ENCODE measurements at regions not wholly inside any gene's neighbourhood (a gene's known extent, or its start where the extent isn't known, plus 50 kb on each side); places are given as distances from the start of the nearest gene placed in this dataset.

DNA sequence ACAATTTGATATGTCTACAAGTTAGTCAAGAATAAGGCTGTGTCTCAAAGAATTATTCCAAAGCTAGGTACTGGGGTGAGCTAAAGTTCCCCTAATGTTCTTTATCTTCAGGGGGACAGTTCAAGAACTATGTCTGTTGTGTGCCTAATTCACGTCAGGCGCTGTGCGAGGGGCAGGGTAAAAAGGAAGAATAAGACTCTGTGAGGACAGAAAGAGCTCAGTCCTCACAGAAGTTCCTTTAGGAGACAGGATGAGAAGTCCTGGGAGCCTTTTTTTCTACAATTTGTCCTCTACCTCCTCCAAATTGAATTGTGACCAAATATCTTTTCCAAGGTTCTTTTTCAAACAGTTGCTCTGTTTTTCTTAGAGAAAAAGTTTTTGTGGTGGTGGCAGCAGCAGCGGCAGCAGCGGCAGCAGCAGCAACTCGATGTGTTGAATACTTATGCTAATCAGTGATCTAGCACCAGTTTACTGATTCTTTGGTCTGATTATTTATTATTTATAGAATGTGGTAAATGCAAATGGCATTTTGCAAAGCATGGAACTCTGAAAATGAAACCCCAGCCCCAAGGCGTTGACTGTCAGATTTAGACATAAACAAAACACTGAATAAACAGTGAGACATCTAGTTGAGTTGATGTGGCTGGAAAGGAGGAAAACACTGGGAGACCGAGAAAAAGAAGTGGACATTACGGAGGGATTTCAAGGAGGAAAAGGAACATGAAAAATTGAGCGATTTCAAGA, 88.6 kb downstream of the GTPBP8 start:
- no peaks in the 10 kb centered on the region for H3K4me1 ChIP-seq
- H3K4me3 ChIP-seq, result no peak overlapping the region
- intact Hi-C loops (cut with DNase I; ENCODE audit: low total_unique reads), result no loop called here
- DNase-seq, result no peak
- TF ChIP-seq POLR2A (IDR thresholded peaks at IDR 0.05), result no peak
- TF ChIP-seq, protein P1, sequence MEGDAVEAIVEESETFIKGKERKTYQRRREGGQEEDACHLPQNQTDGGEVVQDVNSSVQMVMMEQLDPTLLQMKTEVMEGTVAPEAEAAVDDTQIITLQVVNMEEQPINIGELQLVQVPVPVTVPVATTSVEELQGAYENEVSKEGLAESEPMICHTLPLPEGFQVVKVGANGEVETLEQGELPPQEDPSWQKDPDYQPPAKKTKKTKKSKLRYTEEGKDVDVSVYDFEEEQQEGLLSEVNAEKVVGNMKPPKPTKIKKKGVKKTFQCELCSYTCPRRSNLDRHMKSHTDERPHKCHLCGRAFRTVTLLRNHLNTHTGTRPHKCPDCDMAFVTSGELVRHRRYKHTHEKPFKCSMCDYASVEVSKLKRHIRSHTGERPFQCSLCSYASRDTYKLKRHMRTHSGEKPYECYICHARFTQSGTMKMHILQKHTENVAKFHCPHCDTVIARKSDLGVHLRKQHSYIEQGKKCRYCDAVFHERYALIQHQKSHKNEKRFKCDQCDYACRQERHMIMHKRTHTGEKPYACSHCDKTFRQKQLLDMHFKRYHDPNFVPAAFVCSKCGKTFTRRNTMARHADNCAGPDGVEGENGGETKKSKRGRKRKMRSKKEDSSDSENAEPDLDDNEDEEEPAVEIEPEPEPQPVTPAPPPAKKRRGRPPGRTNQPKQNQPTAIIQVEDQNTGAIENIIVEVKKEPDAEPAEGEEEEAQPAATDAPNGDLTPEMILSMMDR (IDR thresholded peaks at IDR 0.05), result no peak
- no peaks in the 10 kb centered on the region for H3K36me3 ChIP-seq (ENCODE audit: low read depth, missing control alignments)
- 29 to 36% methylated on average over 10 of the region's 10 CpGs for WGBS, 2 donors
- H3K9me3 ChIP-seq, result no peaks in the 10 kb centered on the region
- no peaks in the 10 kb centered on the region for H3K27me3 ChIP-seq
- H3K27ac ChIP-seq, result peak overlapping the region; percentile 15 to 42

DNA sequence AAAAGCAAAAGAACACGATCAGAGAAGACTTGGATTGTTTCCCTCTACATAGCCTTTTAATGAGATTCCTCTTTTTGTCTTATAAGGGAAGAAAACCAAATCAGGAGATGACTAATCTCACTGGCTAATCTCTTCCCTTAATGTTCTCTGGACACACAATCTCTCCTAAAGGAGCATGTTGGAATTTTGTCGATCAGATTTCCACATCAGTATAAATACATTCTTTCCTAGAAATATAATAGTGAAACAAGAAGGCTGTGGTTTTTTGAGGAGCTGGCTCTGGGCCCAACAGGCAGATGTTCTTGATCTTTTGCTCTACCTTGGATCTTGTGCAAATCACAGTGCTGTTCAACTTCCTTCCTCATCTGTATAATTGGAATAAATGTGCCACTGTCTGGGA, 94.0 kb downstream of the GTPBP8 start:
- H3K9me3 ChIP-seq, result no peaks in the 10 kb centered on the region
- no peaks in the 10 kb centered on the region for H3K4me1 ChIP-seq
- H3K27ac ChIP-seq, result peak overlapping the region in 1 of 2 donors; percentile 15
- 28 to 36% methylated on average over 2 of the region's 2 CpGs for WGBS, 2 donors
- no peaks in the 10 kb centered on the region for H3K27me3 ChIP-seq
- intact Hi-C loops (cut with DNase I; ENCODE audit: low total_unique reads), result no loop called here
- no peak overlapping the region for H3K4me3 ChIP-seq
- no peaks in the 10 kb centered on the region for H3K36me3 ChIP-seq (ENCODE audit: low read depth, missing control alignments)
- DNase-seq, result peak; percentile 44
- TF ChIP-seq, protein P1 (IDR thresholded peaks at IDR 0.05), result no peak
- no peak for TF ChIP-seq POLR2A (IDR thresholded peaks at IDR 0.05)

DNA sequence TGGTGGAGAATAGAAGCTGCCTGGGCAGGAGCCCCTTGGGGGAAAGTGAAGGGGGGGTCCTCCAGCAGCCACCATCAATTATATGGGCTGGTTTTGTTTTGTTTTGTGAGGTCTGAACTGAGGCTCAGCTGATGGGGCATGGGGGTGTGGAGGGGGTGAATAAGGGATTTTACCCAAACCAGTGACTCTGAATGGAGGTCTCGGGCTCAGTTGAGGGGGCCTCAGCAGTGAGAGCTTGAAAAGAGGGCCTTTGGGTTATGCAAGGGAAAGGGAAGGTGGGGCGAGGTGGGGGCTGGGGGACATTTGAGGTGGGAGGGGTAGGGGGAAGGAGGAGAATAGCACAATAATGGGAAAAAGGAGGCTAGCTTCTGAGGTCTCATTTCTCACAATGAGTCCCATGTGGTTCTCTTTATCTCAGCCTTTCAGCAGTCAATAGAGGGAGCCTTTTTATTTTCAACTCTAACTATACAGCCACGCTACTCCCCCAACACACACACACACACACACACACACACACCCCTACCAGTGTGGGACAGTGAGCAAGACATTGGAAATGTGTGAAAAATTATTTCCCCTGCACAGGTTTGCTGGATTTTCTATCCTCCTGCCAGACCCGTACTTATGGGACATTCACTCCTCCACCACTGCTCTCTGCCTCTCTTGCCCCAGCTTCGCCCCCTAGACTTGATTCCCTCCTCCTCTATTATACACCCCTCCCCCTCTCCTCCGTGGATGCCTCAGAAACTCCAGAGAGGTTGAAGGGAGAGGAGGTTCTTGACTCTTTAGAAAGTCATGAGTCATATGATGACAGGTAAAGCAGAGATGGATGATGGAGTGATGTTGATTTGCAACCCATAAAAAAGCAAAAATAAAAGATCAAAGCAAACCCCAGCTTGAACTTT, 96.0 kb downstream of the GTPBP8 start:
- WGBS, 2 donors, result 79 to 87% methylated on average over 6 of the region's 6 CpGs
- intact Hi-C loops (cut with DNase I; ENCODE audit: low total_unique reads), result no loop called here
- Histone ChIP-seq H3K36me3 (ENCODE audit: low read depth, missing control alignments) (no peaks in the 10 kb centered on the region), H3K4me3 (no peak overlapping the region), H3K27ac (no peak overlapping the region), H3K4me1 (no peaks in the 10 kb centered on the region), H3K9me3 (no peaks in the 10 kb centered on the region), H3K27me3 (no peaks in the 10 kb centered on the region)
- no peak for DNase-seq
- TF ChIP-seq POLR2A (IDR thresholded peaks at IDR 0.05), result no peak
- TF ChIP-seq, protein P1 (IDR thresholded peaks at IDR 0.05), result no peak

DNA sequence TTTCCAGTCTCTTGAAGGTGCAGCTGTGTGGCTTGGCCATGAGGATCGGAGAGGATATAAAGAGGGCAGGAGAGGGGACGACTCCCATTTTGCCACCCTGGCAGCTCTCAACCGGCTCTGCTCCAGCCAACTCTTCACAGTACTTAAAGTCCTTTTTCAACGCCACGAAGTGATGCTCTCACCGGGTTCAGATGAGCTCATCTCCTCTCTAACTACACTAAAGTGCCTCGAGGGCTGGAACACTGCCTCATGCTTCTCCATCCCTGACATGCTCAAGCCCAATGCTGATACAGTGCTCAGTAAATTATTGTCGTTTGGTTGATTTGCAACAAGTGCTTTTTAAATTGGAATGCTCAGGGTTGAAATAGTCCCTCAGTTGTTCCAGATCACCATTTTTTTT, 97.8 kb downstream of the GTPBP8 start:
- no peak for DNase-seq
- TF ChIP-seq POLR2A (IDR thresholded peaks at IDR 0.05), result no peak
- TF ChIP-seq, protein P1 (IDR thresholded peaks at IDR 0.05), result no peak
- H3K4me3 ChIP-seq, result no peak overlapping the region
- no peaks in the 10 kb centered on the region for H3K27me3 ChIP-seq
- H3K27ac ChIP-seq, result no peak overlapping the region
- H3K4me1 ChIP-seq, result no peaks in the 10 kb centered on the region
- no peaks in the 10 kb centered on the region for H3K36me3 ChIP-seq (ENCODE audit: low read depth, missing control alignments)
- 56 to 66% methylated on average over 8 of the region's 8 CpGs for WGBS, 2 donors
- H3K9me3 ChIP-seq, result no peaks in the 10 kb centered on the region
- intact Hi-C loops (cut with DNase I; ENCODE audit: low total_unique reads), result no loop called here
